Suprapubic skin (tissue), 4 donors: ENCODE measurements at regions not wholly inside any gene's neighbourhood (a gene's known extent, or its start where the extent isn't known, plus 50 kb on each side); places are given as distances from the start of the nearest gene placed in this dataset.
"Not testable (repeated sequence)": the region's sequence is repeated elsewhere in the genome, so short reads cannot be mapped to it uniquely, and the experiment has no call there.

Experiments
- DNase-seq, 2 donors: peaks; one replicate each; pipeline ENCODE4 v3.0.0-alpha.2; 2019; ENCODE audit warnings: low spot score in 2 of 2
- H3K27ac ChIP-seq: fragments of 200-600 bp; sonication (generic); one replicate; pipeline ENCODE4 v1.5.1; 2019
- H3K27me3 ChIP-seq: fragments of 200-600 bp; sonication (generic); one replicate; pipeline ENCODE4 v1.5.1; 2019
- H3K36me3 ChIP-seq: fragments of 200-600 bp; sonication (generic); one replicate; pipeline ENCODE4 v1.5.1; 2019
- H3K4me1 ChIP-seq: fragments of 200-600 bp; sonication (generic); one replicate; pipeline ENCODE4 v1.5.1; 2019
- H3K4me3 ChIP-seq: fragments of 200-600 bp; sonication (generic); one replicate; pipeline ENCODE4 v1.5.1; 2019; ENCODE audit warnings: mild to moderate bottlenecking
- H3K9me3 ChIP-seq: fragments of 200-600 bp; sonication (generic); one replicate; pipeline ENCODE4 v1.5.1; 2019
- EP300 ChIP-seq: sonication (generic); formaldehyde crosslinking; IDR thresholded peaks from one replicate; pipeline ENCODE4 v1.6.1; 2017; ENCODE audit warnings: antibody characterized with exemption
- POLR2A ChIP-seq, 2 donors: fragments of 450-650 bp; IDR thresholded peaks; one replicate each; pipeline ENCODE4 v1.6.1; 2017; ENCODE audit warnings: antibody characterized with exemption in 2 of 2, mild to moderate bottlenecking in 2 of 2, moderate library complexity in 2 of 2
- POLR2AphosphoS5 ChIP-seq, 3 donors: sonication (generic); formaldehyde crosslinking; IDR thresholded peaks; one replicate each; pipeline ENCODE4 v1.6.1; 2017; ENCODE audit warnings: antibody characterized with exemption in 3 of 3
- WGBS: methylation state at CpG from one replicate; pipeline ENCODE4 v1.1.5; 2018; 5-methylcytosine and 5-hydroxymethylcytosine counted together
- TF ChIP-seq, protein P1 (sequence below), 2 donors: fragments of 200-600 bp in 1 of 2; fragments of 450-650 bp in 1 of 2; sonication (generic) in 1 of 2; IDR thresholded peaks; one replicate each; pipeline ENCODE4 v1.5.1; 2016 to 2019; ENCODE audit warnings: antibody characterized with exemption in 2 of 2, mild to moderate bottlenecking in 1 of 2, moderate library complexity in 1 of 2

DNA sequence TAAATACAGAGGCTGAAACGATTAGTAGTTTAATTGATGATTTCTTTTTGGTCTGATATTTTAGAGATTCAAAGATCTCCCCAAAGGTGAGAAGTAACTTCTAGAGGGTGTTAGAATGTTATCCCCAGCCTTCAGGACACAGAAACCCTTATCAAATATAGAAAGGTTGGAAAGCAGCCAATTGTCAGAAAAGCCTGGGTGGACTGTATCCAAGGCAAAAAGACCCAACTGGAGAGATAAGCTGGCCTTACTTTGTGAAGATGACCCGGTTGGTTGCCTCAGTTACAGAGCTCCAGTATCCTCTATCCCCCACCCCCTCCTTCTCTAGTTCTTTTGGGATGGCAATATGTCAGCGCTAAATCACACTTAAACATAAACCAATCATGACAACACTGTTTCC lies 75.7 kb downstream of the GCNT4 start:
- no peak overlapping the region for H3K27ac ChIP-seq
- no peak for DNase-seq
- no peak for TF ChIP-seq POLR2A (IDR thresholded peaks at IDR 0.05)
- TF ChIP-seq, protein P1, sequence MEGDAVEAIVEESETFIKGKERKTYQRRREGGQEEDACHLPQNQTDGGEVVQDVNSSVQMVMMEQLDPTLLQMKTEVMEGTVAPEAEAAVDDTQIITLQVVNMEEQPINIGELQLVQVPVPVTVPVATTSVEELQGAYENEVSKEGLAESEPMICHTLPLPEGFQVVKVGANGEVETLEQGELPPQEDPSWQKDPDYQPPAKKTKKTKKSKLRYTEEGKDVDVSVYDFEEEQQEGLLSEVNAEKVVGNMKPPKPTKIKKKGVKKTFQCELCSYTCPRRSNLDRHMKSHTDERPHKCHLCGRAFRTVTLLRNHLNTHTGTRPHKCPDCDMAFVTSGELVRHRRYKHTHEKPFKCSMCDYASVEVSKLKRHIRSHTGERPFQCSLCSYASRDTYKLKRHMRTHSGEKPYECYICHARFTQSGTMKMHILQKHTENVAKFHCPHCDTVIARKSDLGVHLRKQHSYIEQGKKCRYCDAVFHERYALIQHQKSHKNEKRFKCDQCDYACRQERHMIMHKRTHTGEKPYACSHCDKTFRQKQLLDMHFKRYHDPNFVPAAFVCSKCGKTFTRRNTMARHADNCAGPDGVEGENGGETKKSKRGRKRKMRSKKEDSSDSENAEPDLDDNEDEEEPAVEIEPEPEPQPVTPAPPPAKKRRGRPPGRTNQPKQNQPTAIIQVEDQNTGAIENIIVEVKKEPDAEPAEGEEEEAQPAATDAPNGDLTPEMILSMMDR (IDR thresholded peaks at IDR 0.05) = no peak
- no peak for TF ChIP-seq POLR2AphosphoS5 (IDR thresholded peaks at IDR 0.05)
- no peak for TF ChIP-seq EP300
- 91% methylated on average over 3 of the region's 3 CpGs for WGBS
- H3K4me3 ChIP-seq = no peak overlapping the region
- no peaks in the 10 kb centered on the region for H3K36me3 ChIP-seq
- no peaks in the 10 kb centered on the region for H3K4me1 ChIP-seq
- H3K9me3 ChIP-seq = no peaks in the 10 kb centered on the region
- no peaks in the 10 kb centered on the region for H3K27me3 ChIP-seq

DNA sequence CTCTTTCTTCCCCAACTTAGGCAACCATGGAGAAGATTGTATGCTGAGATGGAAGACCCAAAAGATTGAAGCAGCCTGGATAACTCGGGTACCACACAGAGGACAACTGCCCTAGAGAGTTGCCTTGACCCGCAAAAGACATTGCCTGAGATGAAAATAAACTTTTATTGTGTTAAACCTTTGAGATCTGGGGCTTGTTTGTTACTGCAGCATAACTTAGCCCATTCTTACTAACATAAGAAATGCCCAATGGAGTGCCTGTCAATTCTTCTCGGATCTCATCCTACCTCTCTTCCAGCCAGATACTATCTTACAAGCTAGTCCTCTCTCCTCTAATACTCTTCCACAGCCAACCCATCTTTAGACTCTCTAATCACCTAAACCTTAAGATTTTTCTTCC lies 76.8 kb downstream of the GCNT4 start:
- no peak for DNase-seq
- H3K27me3 ChIP-seq = no peaks in the 10 kb centered on the region
- 94% methylated on average over 3 of the region's 3 CpGs for WGBS
- TF ChIP-seq EP300 = no peak
- no peak for TF ChIP-seq POLR2A (IDR thresholded peaks at IDR 0.05)
- TF ChIP-seq, protein P1 (IDR thresholded peaks at IDR 0.05) = no peak
- TF ChIP-seq POLR2AphosphoS5 (IDR thresholded peaks at IDR 0.05) = no peak
- H3K36me3 ChIP-seq = no peaks in the 10 kb centered on the region
- H3K27ac ChIP-seq = no peak overlapping the region
- H3K4me3 ChIP-seq = no peak overlapping the region
- H3K4me1 ChIP-seq = no peaks in the 10 kb centered on the region
- no peaks in the 10 kb centered on the region for H3K9me3 ChIP-seq

DNA sequence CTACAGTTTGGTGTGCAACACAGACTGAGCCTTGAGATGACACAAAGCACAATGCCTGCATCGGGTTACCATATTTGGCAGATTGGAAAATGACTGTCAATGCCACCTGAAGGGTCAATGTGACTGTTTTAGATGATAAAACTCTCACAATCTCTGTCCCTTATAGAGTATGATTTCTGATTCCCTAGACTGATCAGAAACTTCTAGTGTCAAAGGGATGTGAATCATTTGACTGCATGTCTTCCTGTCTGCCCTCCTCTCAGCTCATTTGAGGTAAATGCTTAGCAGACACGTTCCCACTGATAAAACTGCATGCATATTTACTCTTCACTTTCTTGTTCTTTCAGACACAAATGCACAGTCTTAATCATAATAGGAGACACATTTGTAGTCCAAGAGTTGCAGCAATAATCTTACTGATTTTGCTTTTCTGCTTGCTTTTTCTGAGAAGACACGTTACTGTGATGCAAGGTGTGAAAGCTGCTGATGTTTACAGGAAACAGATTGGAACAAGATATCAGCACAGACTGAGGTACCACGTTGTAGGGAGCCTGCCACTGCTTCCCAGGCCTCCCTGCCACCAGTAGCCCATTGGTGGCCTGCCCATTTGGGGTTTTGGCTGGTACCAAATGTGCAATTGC lies 77.8 kb downstream of the GCNT4 start:
- Histone ChIP-seq H3K27ac (no peak overlapping the region), H3K9me3 (no peaks in the 10 kb centered on the region), H3K36me3 (no peaks in the 10 kb centered on the region), H3K4me3 (no peak overlapping the region), H3K27me3 (no peaks in the 10 kb centered on the region), H3K4me1 (no peaks in the 10 kb centered on the region)
- TF ChIP-seq, protein P1 (IDR thresholded peaks at IDR 0.05) = no peak
- TF ChIP-seq POLR2A (IDR thresholded peaks at IDR 0.05) (no peak), POLR2AphosphoS5 (IDR thresholded peaks at IDR 0.05) (no peak), EP300 (no peak)
- WGBS = 59% methylated on average over 4 of the region's 4 CpGs
- no peak for DNase-seq

DNA sequence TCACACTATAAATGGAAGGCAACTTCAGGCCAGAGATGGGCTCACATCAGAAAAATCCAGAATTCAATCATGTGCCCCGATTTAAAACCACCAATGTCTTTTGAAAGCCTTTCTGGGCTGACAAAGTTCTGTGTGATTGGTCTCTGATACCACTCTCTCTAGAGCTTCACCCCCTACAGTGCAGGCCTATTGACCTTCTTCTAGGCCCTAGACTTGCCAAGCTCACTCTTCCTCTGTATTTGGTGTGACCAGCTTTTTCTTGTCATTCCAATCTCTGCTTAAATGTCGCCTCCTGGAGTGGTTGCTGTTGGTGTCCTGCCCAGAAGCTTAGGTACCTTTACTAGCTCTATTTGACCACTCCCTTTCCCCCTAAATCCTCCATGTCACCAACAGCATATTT lies 78.7 kb downstream of the GCNT4 start:
- Histone ChIP-seq H3K36me3 (no peaks in the 10 kb centered on the region), H3K4me1 (no peaks in the 10 kb centered on the region), H3K27me3 (no peaks in the 10 kb centered on the region), H3K9me3 (no peaks in the 10 kb centered on the region), H3K4me3 (no peak overlapping the region), H3K27ac (no peak overlapping the region)
- DNase-seq = no peak
- 94% methylated on average over 2 of the region's 2 CpGs for WGBS
- TF ChIP-seq EP300 = no peak
- TF ChIP-seq, protein P1 (IDR thresholded peaks at IDR 0.05) = no peak
- TF ChIP-seq POLR2AphosphoS5 (IDR thresholded peaks at IDR 0.05) = no peak
- no peak for TF ChIP-seq POLR2A (IDR thresholded peaks at IDR 0.05)

DNA sequence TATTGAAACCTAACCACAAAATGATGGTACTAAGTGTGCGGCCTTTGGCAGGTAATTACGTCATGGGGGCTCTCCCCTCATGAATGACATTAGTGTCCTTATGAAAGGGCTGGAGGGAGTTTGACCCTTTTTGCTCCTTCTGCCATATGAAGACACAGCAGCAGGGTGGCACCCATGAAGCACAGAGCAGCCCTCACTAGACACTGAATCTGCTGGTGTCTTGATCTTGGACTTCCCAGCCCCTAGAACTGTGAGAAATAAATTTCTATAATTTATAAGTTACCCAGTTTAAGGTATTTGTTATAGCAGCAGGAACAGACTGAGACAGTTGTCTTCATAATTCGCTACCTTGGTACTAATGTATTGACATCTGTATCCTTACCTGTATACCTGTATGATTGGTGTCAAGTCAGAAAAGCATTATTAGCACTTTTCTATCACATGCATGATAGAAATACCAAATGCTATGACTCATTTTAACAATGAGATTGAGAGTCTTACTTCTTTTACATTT lies 80.4 kb downstream of the GCNT4 start:
- no peak for DNase-seq
- Histone ChIP-seq H3K36me3 (no peaks in the 10 kb centered on the region), H3K27ac (no peak overlapping the region), H3K9me3 (no peaks in the 10 kb centered on the region), H3K4me1 (no peaks in the 10 kb centered on the region), H3K27me3 (no peaks in the 10 kb centered on the region), H3K4me3 (no peak overlapping the region)
- WGBS = 90% methylated on average over 3 of the region's 3 CpGs
- no peak for TF ChIP-seq POLR2A (IDR thresholded peaks at IDR 0.05)
- TF ChIP-seq, protein P1 (IDR thresholded peaks at IDR 0.05) = no peak
- TF ChIP-seq EP300 = no peak
- no peak for TF ChIP-seq POLR2AphosphoS5 (IDR thresholded peaks at IDR 0.05)

DNA sequence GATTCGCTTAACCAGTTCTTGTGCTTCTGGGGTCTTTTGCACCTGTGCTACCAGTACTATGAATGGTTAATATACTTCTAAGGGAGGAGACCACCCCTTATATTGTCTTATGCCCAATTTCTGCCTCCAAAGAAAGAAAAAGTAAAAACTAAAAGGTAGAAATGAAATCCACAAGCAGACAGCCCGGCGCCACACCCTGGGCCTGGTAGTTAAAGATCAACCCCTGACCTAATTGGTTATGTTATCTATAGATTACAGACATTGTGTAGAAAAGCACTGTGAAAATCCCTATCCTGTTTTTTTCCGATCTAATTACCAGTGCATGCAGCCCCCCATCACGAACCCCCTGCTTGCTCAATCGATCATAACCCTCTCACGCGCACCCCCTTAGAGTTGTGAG lies 81.5 kb downstream of the GCNT4 start:
- not testable (repeated sequence) for H3K9me3 ChIP-seq, H3K27me3 ChIP-seq, H3K36me3 ChIP-seq, H3K4me1 ChIP-seq, H3K27ac ChIP-seq, DNase-seq, H3K4me3 ChIP-seq
- WGBS = 91% methylated on average over 8 of the region's 8 CpGs
